Fibroblast of skin of abdomen (primary cell): ENCODE measurements at regions not wholly inside any gene's neighbourhood (a gene's known extent, or its start where the extent isn't known, plus 50 kb on each side); places are given as distances from the start of the nearest gene placed in this dataset.
A peak's percentile ranks its signal among the peaks of the same experiment; 100 is the strongest.

Experiments
- DNase-seq: peaks from one replicate; pipeline ENCODE4 v3.0.0-alpha.2; 2013

- no peak for DNase-seq
Observed at GRCh38 chr14:83133981-83134645, 1600.5 kb upstream of the SEL1L start.

GRCh38 chr14:83140756-83141155 lies 1607.1 kb upstream of the SEL1L start:
- DNase-seq, result no peak

- peak; percentile 25 for DNase-seq
Observed at GRCh38 chr14:83147006-83147405, 1613.4 kb upstream of the SEL1L start.

- DNase-seq, result no peak
Observed at GRCh38 chr14:83151571-83151970, 1617.9 kb upstream of the SEL1L start.

GRCh38 chr14:83153081-83153480 lies 1619.4 kb upstream of the SEL1L start:
- DNase-seq, result no peak

GRCh38 chr14:83162361-83162929 lies 1628.8 kb upstream of the SEL1L start:
- DNase-seq, result no peak

- DNase-seq, result peak; percentile 19
Observed at GRCh38 chr14:83163016-83163415, 1629.4 kb upstream of the SEL1L start.

- DNase-seq, result peak; percentile 91
Observed at GRCh38 chr14:83164016-83164415, 1630.4 kb upstream of the SEL1L start.

- DNase-seq, result no peak
Observed at GRCh38 chr14:83164591-83164990, 1630.9 kb upstream of the SEL1L start.

- no peak for DNase-seq
Observed at GRCh38 chr14:83170165-83170564, 1636.5 kb upstream of the SEL1L start.

- DNase-seq, result no peak
Observed at GRCh38 chr14:83171761-83172160, 1638.1 kb upstream of the SEL1L start.

GRCh38 chr14:83172363-83172762 lies 1638.7 kb upstream of the SEL1L start:
- peak; percentile 44 for DNase-seq

GRCh38 chr14:83173687-83174086 lies 1640.0 kb upstream of the SEL1L start:
- no peak for DNase-seq

- no peak for DNase-seq
Observed at GRCh38 chr14:83184531-83184930, 1650.9 kb upstream of the SEL1L start.

GRCh38 chr14:83188311-83188710 lies 1654.7 kb upstream of the SEL1L start:
- peak; percentile 25 for DNase-seq

GRCh38 chr14:83196236-83196635 lies 1662.6 kb upstream of the SEL1L start:
- no peak for DNase-seq

- no peak for DNase-seq
Observed at GRCh38 chr14:83197271-83197670, 1663.6 kb upstream of the SEL1L start.

GRCh38 chr14:83207550-83207949 lies 1673.9 kb upstream of the SEL1L start:
- DNase-seq, result no peak

- no peak for DNase-seq
Observed at GRCh38 chr14:83208341-83208740, 1674.7 kb upstream of the SEL1L start.

GRCh38 chr14:83217492-83217891 lies 1683.8 kb upstream of the SEL1L start:
- peak; percentile 91 for DNase-seq

- peak; percentile 24 for DNase-seq
Observed at GRCh38 chr14:83247924-83248639, 1714.4 kb upstream of the SEL1L start.

- DNase-seq, result peak; percentile 17
Observed at GRCh38 chr14:83251402-83251801, 1717.7 kb upstream of the SEL1L start.

GRCh38 chr14:83253870-83254269 lies 1720.2 kb upstream of the SEL1L start:
- no peak for DNase-seq
